HG02588 (cell line): ENCODE measurements at regions not wholly inside any gene's neighbourhood (a gene's known extent, or its start where the extent isn't known, plus 50 kb on each side); places are given as distances from the start of the nearest gene placed in this dataset.

Experiments used
- ATAC-seq: cut with Tn5 transposase; IDR thresholded peaks from one replicate; pipeline ENCODE4 v1.9.1; 2021; ENCODE audit warnings: mild to moderate bottlenecking, moderate library complexity; ENCODE audit not compliant: unreplicated experiment

DNA sequence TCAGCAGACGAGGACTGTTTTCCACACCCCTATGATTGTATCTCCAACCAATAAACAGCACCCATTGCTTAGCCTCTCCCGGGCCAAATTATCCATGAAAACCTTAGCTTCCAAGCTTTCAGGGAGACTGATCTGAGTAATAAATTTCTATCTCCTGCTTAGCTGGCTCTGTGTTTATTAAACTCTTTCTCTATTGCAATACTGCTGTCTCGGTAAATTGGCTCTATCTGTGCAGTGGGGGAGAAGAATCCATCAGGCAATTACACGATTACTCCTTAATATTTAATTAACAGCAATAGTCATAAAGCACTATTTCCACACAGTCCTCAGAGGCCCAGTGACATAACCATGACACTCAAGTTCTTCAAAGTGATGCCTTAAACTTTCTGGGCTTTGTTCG, 1122.8 kb downstream of the TYW1 start:
- ATAC-seq, result no peak

DNA sequence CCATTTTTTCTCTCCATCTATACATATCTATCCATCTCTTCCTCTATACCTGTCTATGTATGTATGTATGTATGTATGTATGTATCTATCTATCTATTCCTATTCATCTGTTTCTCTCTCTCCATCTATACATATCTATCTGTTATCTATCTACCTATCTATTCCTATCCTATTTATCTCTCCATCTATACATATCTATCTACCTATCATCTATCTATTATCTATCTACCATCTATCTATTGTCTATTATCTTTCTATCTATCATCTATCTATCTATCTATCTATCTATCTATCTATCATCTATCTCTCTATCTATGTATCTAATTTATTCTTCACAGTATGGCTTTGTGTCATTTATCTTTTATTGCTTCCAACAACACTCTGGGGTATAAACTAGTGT, 1124.4 kb downstream of the TYW1 start:
- ATAC-seq, result no peak

DNA sequence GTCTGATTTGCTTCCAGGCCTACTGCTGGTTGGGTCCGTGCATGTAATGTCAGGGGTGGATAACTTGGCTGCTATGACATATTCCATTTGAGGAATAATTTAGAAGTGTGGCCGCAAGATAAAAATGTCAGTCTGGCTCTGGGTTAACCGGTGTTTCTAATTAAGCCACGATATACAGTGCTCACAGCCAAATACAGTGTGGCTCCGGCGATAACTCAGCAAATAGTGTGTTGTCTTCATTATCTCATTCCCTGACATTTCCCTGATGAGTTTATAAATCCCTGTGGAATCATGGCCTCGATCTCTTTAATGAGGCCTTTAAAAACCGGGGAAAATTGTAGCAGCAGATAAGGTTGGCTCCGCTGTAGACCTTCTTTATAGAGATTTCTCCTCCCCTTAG, 1125.0 kb downstream of the TYW1 start:
- no peak for ATAC-seq

- no peak for ATAC-seq
Observed at GRCh38 chr7:68122801-68123200, 1126.2 kb downstream of the TYW1 start.

- ATAC-seq, result no peak
Observed at GRCh38 chr7:68125168-68125567, 1128.5 kb downstream of the TYW1 start.

- ATAC-seq, result no peak
Observed at GRCh38 chr7:68133045-68133444, 1136.4 kb downstream of the TYW1 start.

GRCh38 chr7:68143345-68143744, 1146.7 kb downstream of the TYW1 start:
- ATAC-seq, result no peak

DNA sequence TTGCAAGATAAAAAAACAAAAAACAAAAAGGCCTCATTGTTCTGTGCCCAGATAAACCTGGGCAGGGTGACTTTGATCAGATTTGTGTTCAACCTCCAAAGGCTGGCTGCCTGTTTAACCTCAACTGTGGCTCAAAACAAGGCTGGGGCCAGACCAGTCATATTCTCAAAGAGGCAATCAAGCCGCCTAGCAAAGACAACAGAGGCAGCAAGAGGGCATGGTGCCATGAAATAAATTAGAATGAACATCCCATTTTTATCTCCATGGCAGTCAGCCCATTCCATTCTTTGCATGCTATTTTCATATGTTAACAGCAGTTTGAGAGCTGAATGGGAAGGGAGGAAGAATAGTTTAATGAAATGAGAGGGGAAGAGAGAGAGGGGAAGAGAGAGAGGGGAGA, 1150.3 kb downstream of the TYW1 start:
- ATAC-seq, result no peak

DNA sequence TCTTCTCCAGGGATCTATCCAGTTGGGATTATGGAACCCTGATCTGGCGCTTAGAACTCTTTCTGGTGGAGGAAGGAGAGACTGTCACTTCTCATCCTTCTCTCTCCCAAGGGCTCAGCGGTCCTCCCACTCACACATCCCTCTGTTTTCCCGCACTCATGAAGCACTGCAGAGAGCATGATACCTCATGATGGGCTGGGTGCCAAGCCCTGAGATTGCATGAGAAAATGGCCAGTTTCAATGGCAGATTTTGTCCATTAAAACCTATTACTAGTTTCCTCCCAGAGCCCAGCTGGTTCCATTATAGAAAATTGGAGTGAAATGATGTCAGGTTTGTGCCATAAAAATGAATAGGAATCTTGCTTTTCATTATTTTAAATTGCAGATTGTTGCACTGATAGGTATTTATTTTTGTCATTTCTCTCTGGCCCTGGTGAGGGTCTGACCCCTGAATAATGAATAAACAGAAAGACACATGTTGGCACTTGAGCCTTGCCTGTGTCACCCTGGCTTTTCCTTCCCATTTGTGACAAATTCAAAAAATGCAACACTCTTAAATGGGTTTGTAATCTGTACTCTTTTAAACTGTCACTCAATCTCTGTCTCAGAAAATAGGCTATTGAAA, 1151.1 kb downstream of the TYW1 start:
- ATAC-seq, result no peak

GRCh38 chr7:68148440-68148839, 1151.8 kb downstream of the TYW1 start:
- no peak for ATAC-seq

DNA sequence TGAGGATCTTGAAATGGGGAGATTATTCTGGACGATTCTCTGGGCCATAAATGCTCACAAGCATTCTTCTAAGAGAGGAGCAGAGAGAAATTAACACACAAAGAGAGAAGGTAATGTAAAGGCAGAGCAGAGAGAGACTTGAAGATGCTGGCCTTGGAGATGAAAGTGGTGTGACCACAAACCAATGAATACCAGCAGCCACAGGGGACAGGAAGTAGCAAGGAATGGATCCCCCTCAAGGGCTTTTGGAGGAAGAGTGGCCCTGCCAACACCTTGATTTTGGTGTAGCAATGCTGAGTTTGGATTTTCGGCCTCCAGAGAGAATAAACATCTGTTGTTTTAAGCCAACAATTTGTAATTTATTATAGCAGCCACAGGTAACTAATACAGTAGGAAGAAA, 1155.6 kb downstream of the TYW1 start:
- ATAC-seq, result no peak

DNA sequence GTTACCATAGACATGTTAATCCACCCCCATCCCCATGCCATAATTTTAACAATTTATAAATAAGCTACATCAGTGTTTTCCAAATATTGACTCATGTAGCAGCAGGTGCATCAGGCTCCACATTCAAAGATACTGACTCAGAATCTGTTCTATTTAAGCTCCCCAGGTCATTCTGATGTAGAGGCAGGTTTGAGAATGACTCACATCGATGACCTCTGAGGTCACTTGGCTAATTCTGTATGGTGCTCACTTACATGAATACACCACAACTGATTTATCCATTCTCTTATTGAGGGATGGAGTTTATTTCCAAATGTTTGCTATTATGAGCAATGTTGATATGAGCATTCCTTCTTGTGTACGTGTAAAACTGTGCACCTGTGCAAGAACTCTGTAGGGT, 1159.0 kb downstream of the TYW1 start:
- ATAC-seq, result no peak

- ATAC-seq, result no peak
Observed at GRCh38 chr7:68158686-68159295, 1162.2 kb downstream of the TYW1 start.

DNA sequence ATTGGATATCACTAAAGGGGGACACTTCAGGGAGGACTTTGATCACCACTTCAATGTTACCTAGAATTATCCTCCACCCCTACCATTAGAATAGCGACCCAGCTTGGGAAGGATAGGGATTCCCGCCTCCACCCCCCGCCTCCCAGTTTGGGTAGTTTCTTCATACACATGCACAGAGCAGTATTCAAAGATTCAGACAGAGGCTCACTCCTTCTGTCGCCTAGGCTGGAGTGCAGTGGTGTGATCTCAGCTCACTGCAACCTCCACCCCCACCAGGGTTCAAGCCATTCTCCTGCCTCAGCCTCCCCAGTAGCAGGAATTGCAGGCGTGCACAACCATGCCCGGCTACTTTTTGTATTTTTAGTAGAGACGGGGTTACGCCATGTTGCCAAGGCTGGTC, 1166.1 kb downstream of the TYW1 start:
- no peak for ATAC-seq

DNA sequence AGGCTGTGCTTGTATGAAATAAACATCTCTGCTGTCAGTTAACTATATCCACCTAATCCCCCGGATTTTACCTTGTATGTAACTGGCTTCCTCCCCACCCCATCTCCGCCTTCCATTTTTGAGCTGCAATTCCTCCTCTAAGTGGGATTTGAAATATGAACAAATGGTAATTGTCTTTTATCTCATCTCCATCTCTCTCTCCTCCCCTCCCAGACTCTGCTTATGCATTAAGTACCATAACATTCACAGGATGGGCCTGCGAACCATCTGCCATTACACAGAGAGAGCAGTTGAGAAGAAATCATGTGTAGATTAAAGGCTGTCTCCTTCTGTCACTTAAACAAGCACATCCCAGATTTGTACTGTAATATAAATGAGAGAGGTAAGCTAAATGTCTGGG, 1169.9 kb downstream of the TYW1 start:
- ATAC-seq, result no peak

DNA sequence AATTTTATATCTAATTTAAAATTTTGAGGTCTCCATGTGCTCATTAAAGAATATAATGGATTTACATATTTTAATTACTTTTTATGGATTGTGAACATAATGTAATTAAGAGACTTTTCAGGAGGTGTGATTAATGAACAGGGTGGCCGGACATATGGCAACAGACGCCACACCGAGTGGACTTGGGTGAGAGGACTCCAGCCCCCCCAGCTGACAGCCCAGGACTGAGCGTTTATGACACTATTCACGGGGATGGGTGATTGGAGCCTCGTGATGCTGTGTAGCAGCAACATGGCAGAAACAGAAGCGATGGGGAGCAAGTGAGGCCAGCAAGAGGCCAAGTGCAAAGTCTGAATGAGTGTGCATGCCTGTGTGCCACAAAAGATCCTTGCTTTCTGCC, 1176.9 kb downstream of the TYW1 start:
- ATAC-seq, result no peak

GRCh38 chr7:68176974-68177373, 1180.3 kb downstream of the TYW1 start:
- no peak for ATAC-seq

GRCh38 chr7:68180761-68181160, 1184.1 kb downstream of the TYW1 start:
- no peak for ATAC-seq

DNA sequence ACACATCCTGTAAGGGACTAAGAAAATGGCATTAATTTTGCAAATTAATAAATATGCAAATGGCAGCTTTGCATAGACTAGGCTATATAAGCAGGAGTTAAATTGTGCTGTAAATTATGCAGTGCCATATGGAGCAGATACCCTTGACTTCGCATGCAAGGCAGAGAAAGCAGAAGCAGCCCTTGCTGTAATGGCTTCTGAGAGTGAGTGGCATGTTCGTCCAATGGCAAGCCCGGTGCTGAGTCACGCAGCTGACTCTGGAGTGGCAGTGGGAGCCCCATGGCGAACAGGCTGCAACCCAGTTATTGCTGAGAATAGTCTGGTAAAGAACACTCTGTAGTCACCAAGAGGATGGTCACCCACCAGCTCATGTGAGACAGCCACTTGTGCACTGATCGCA, 1186.5 kb downstream of the TYW1 start:
- ATAC-seq, result no peak

DNA sequence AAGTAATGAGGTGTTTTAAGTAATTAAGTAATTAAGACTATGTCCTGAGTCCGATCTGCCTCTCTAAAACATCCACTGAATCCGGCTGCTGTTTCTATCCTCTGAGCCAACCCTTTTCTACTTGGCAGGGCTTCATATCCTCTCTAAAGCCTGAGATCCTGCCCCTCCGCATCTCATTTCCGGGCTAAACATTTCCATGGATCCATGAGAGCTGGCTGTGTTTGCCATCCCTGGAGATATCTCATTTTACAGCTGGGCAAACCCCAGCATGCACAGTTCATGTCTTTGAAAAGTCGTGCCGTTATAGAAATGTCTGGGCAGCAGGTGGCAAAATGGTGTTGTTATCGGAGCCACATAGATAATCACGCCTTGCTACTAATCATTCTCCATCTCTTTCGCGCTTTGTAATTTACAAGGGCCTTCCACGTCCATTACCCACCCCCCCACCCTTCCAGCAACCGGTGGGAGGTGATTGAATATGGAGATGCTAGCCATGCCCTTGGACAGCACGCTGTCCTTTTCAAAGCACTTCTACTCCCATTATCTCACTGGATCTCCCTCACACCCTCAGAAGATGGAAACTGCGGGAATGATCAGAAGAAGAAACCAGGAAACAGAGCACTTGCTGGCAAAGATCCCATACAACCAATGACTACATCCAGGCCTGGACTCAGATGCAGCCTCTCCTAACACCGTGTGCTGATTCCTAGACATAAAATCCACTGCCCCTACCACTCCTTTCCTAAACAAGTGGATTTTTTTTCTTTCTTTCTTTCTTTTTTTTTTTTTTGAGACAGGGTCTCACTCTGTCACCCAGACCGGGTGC, 1189.2 kb downstream of the TYW1 start:
- ATAC-seq, result no peak

- ATAC-seq, result no peak
Observed at GRCh38 chr7:68187532-68187931, 1190.9 kb downstream of the TYW1 start.

GRCh38 chr7:68192941-68193340, 1196.3 kb downstream of the TYW1 start:
- ATAC-seq, result no peak
